Ishikawa (cell line): ENCODE measurements at regions not wholly inside any gene's neighbourhood (a gene's known extent, or its start where the extent isn't known, plus 50 kb on each side); places are given as distances from the start of the nearest gene placed in this dataset.

ENCODE experiments used
- CEBPB ChIP-seq: IDR thresholded peaks from 2 replicates; pipeline ENCODE4 v1.6.1; 2012
- EGR1 ChIP-seq: IDR thresholded peaks from 2 replicates; pipeline ENCODE4 v1.6.1; 2012
- EP300 ChIP-seq: IDR thresholded peaks from 2 replicates; pipeline ENCODE4 v1.6.1; 2012; ENCODE audit warnings: borderline replicate concordance
- FOXM1 ChIP-seq: IDR thresholded peaks from 2 replicates; pipeline ENCODE4 v1.6.1; 2012; ENCODE audit warnings: low read depth, borderline replicate concordance
- TAF1 ChIP-seq: IDR thresholded peaks from 2 replicates; pipeline ENCODE4 v1.6.1; 2012; ENCODE audit warnings: low read depth, mild to moderate bottlenecking
- TEAD4 ChIP-seq: IDR thresholded peaks from 2 replicates; pipeline ENCODE4 v1.6.1; 2012
- YY1 ChIP-seq: IDR thresholded peaks from 2 replicates; pipeline ENCODE4 v1.6.1; 2012; ENCODE audit warnings: low read depth
- ZBTB7A ChIP-seq: IDR thresholded peaks from 2 replicates; pipeline ENCODE4 v1.6.1; 2012; ENCODE audit warnings: low read depth
- TF ChIP-seq, protein P1 (sequence below): IDR thresholded peaks from 2 replicates; pipeline ENCODE4 v1.6.1; 2012
- TF ChIP-seq, protein P2 (sequence below): IDR thresholded peaks from 2 replicates; pipeline ENCODE4 v1.6.1; 2012; ENCODE audit warnings: low read depth, mild to moderate bottlenecking
- TF ChIP-seq, protein P3 (sequence below): IDR thresholded peaks from 2 replicates; pipeline ENCODE4 v1.6.1; 2012

DNA sequence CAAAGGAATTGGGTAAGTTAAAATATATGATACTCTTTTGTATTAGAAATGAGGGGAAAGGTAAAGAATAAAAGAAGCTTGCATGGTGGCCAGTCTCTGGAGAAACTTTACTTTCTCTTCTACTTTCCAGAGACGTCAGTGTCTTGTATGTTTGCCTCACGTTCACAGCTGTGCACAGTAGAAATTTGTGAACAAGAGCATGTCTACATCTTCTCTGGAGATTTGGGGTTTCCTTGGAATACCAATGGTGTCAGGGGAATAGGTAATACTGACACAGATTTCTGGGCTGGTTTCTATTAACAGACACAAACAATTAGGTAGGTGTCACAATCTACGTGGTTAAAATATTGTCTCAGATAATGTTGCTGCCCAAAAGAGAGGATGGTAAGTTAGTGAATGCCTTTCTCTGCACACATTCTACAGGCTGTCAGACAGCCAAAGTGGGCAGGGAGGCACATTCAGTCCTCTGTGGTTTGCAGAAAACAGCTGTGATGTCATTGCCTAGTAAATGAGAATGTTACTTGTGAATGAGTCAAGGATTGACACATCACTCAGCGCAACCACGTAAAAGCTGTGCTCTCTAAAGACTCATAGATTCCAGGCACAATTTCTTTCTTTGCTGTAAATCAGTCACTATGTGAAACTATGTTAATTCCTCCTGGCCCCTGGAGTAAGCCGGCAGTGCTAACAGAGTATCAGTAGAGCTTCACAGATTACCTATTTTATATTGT is 397.1 kb downstream of the MAN2A1 start:
- TF ChIP-seq TAF1: no peak
- TF ChIP-seq EGR1: no peak
- TF ChIP-seq FOXM1: no peak
- TF ChIP-seq, protein P1, sequence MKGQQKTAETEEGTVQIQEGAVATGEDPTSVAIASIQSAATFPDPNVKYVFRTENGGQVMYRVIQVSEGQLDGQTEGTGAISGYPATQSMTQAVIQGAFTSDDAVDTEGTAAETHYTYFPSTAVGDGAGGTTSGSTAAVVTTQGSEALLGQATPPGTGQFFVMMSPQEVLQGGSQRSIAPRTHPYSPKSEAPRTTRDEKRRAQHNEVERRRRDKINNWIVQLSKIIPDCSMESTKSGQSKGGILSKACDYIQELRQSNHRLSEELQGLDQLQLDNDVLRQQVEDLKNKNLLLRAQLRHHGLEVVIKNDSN: no peak
- no peak for TF ChIP-seq TEAD4
- no peak for TF ChIP-seq CEBPB
- TF ChIP-seq, protein P2, sequence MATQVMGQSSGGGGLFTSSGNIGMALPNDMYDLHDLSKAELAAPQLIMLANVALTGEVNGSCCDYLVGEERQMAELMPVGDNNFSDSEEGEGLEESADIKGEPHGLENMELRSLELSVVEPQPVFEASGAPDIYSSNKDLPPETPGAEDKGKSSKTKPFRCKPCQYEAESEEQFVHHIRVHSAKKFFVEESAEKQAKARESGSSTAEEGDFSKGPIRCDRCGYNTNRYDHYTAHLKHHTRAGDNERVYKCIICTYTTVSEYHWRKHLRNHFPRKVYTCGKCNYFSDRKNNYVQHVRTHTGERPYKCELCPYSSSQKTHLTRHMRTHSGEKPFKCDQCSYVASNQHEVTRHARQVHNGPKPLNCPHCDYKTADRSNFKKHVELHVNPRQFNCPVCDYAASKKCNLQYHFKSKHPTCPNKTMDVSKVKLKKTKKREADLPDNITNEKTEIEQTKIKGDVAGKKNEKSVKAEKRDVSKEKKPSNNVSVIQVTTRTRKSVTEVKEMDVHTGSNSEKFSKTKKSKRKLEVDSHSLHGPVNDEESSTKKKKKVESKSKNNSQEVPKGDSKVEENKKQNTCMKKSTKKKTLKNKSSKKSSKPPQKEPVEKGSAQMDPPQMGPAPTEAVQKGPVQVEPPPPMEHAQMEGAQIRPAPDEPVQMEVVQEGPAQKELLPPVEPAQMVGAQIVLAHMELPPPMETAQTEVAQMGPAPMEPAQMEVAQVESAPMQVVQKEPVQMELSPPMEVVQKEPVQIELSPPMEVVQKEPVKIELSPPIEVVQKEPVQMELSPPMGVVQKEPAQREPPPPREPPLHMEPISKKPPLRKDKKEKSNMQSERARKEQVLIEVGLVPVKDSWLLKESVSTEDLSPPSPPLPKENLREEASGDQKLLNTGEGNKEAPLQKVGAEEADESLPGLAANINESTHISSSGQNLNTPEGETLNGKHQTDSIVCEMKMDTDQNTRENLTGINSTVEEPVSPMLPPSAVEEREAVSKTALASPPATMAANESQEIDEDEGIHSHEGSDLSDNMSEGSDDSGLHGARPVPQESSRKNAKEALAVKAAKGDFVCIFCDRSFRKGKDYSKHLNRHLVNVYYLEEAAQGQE: no peak
- no peak for TF ChIP-seq ZBTB7A
- no peak for TF ChIP-seq YY1
- TF ChIP-seq, protein P3, sequence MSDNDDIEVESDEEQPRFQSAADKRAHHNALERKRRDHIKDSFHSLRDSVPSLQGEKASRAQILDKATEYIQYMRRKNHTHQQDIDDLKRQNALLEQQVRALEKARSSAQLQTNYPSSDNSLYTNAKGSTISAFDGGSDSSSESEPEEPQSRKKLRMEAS: no peak
- TF ChIP-seq EP300: no peak
